GM18868 (cell line): ENCODE measurements at regions not wholly inside any gene's neighbourhood (a gene's known extent, or its start where the extent isn't known, plus 50 kb on each side); places are given as distances from the start of the nearest gene placed in this dataset.
"Not testable (repeated sequence)": the region's sequence is repeated elsewhere in the genome, so short reads cannot be mapped to it uniquely, and the experiment has no call there.

Source experiments
- ATAC-seq: cut with Tn5 transposase; IDR thresholded peaks from one replicate; pipeline ENCODE4 v1.9.1; 2021; ENCODE audit warnings: mild to moderate bottlenecking, moderate library complexity; ENCODE audit not compliant: unreplicated experiment

- no peak for ATAC-seq
Measured at GRCh38 chr5:23718564-23718963, 211.2 kb downstream of the PRDM9 start.

- ATAC-seq = peak; percentile 38
Measured at GRCh38 chr5:23721336-23721735, 213.9 kb downstream of the PRDM9 start.

- no peak for ATAC-seq
Measured at GRCh38 chr5:23727271-23727670, 219.9 kb downstream of the PRDM9 start.

- no peak for ATAC-seq
Measured at GRCh38 chr5:23730023-23730422, 222.6 kb downstream of the PRDM9 start.

DNA sequence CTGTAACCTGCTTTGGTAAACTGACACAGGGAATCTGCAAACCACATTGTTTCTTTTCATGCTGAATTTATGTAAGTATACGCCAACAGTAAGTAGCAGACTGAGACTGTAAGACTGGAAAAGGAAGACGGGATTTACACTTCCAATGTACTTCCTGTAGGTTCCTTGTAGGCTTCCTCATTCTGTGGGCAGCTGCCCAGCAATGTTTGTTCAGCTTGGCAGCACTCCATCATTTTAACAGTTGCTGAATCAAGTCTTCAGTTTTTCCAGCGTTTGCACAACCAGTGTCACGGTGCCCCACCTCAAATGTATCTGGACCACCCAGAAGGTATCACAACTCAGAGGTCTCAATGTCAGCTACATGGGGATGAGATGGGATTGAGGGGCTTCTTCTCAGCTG, 232.6 kb downstream of the PRDM9 start:
- no peak for ATAC-seq

GRCh38 chr5:23742701-23743100, 235.3 kb downstream of the PRDM9 start:
- ATAC-seq = no peak

GRCh38 chr5:23755906-23756305, 248.5 kb downstream of the PRDM9 start:
- ATAC-seq = no peak

DNA sequence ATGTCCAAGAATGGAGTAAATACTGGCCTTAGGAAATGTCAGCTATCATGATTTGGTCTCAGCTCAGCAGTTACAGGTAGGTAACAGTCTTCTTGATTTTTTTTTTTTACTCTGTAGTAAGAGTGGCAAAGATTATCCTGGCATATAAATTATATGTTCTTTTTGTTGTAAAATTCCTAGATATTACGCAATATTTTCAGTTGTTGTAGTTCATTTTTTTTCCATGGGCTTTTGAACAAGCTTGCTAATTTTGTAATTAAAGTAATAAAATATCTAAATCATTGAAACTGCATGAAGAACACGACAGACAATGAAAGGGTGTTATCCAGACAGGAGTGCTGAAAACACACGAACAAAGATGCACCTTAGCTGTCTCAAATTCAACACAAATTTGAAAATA, 249.4 kb downstream of the PRDM9 start:
- no peak for ATAC-seq

- ATAC-seq = no peak
Measured at GRCh38 chr5:23763170-23763569, 255.8 kb downstream of the PRDM9 start.

DNA sequence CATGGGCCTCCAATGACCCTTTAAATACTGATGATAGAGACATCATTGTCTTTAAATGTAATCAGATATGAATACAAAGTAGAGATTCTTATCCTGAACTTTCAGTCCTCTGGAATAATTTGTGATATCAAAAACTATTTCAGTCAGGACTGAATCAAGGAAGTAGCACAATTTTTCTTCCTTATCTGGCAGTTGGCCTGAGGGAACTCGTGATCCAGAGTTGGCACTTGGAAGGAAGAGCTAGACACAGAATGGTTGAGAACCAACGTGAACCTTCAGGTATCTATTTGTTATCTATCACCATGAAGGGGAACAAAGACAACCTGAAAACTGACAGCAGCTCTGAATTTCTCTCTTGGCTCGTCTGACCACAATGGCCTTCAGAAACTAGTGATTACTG, 269.3 kb downstream of the PRDM9 start:
- no peak for ATAC-seq

GRCh38 chr5:23800307-23800706, 292.9 kb downstream of the PRDM9 start:
- ATAC-seq = not testable (repeated sequence)

GRCh38 chr5:23820765-23821471, 313.5 kb downstream of the PRDM9 start:
- no peak for ATAC-seq

- no peak for ATAC-seq
Measured at GRCh38 chr5:23823521-23823920, 316.1 kb downstream of the PRDM9 start.

GRCh38 chr5:23825196-23825595, 317.8 kb downstream of the PRDM9 start:
- ATAC-seq = no peak

GRCh38 chr5:23840083-23840482, 332.7 kb downstream of the PRDM9 start:
- no peak for ATAC-seq

DNA sequence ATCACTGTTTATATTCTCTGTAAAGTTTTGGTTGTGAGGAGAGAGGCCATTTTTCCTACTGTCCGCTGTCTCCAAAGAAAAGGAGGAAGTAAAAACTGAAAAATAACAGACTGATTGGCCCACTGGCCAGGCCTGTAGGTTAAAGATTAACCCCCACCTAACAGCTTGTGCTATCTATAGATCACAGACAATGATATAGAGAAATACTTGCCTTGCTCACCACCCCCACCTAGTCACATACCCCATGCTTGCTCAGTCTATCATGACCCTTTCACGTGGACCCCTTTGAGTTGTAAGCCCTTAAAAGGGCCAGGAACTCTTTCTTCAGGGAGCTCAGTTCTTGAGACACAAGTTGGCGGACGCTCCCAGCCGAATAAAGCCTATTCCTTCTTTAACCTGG, 357.4 kb downstream of the PRDM9 start:
- ATAC-seq = no peak

- no peak for ATAC-seq
Measured at GRCh38 chr5:23877847-23878246, 370.4 kb downstream of the PRDM9 start.

GRCh38 chr5:23884405-23885031, 377.1 kb downstream of the PRDM9 start:
- ATAC-seq = peak; percentile 41

DNA sequence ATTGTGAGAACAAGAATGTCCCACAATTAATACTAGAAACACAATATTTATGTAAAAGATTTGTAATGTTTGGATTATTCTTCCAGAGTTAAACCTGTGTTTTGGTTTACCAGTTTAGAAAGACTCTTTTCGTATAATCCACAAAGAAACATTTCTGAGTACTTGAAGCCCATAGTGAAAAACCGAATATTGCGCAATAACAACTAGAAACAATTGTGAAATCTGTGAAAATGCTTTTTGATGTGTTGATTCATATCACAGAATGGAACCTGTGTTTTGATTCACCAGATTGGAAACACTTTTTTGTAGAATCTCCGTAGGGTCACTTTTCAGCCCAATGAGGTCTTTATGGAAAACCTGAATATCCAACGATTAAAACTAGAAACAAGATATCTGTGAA, 386.2 kb downstream of the PRDM9 start:
- ATAC-seq = no peak

DNA sequence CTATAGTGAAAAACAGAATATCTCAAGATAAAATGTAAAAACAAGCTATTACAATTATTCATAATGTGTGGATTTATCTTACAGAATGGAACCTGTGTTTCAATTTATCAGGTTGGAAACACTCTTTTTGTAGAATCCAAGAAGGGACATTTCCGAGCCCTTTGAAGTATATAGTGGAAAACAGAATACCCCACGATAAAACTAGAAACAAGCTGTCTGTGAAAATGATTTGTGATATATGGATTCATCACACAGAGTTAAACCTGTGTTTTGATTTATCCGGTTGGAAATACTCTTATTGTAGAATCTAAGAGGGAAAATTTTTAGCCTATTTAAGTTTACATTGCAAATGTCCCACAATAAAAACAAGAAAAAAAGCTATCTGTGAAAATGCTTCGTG, 388.2 kb downstream of the PRDM9 start:
- ATAC-seq = no peak

DNA sequence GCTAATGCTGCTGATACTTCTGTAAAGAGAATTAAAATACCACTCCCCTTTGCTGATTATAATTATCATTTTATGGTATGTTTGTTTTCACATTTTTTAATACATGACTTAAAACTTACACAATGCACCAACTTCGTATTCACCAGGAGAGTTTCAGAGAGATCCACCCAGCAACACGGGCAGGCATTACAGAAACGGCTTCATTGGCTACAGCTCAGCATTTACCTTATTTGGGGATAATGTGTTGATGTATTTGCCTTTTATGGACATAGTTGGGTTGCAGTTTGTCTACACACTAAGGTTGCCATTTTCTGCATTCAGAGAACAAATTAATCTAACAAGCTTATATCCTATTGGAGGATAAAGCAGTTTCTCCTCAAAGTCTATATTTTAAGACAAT, 423.6 kb downstream of the PRDM9 start:
- no peak for ATAC-seq

DNA sequence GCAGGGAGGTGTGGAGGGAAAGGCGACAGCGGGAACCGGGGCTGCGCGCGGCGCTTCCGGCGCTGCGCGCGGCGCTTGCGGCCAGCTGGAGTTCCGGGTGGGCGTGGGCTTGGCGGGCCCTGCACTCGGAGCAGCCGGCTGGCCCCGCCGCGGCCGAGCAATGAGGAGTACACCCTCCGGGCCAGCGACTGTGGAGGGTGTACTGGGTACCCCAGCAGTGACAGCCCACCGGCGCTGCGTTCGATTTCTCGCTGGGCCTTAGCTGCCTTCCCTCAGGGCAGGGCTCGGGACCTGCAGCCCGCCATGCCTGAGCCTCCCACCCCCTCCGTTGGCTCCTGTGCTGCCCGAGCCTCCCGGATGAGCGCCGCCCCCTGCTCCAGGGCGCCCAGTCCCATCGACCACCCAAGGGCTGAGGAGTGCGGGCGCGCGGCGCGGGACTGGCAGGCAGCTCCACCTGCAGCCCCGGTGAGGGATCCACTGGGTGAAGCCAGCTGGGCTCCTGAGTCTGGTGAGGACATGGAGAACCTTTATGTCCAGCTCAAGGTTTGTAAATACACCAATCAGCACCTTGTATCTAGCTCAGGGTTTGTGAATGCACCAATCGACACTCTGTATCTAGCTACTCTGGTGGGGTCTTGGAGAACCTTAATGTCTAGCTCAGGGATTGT, 444.0 kb downstream of the PRDM9 start:
- ATAC-seq = not testable (repeated sequence)
